MM.1S (cell line): ENCODE measurements at regions not wholly inside any gene's neighbourhood (a gene's known extent, or its start where the extent isn't known, plus 50 kb on each side); places are given as distances from the start of the nearest gene placed in this dataset.

Source experiments
- CTCF ChIP-seq: fragments of 300-600 bp; sonication (generic); IDR thresholded peaks from 2 replicates; pipeline ENCODE4 v1.5.1; 2016; ENCODE audit warnings: antibody characterized with exemption, low read length, mixed read lengths
- EZH2 ChIP-seq: fragments of 300-600 bp; sonication (generic); optimal IDR thresholded peaks from 2 replicates; pipeline ENCODE3; 2017; ENCODE audit warnings: low read depth, mild to moderate bottlenecking, antibody characterized with exemption, low read length, mixed read lengths

GRCh38 chr17:34493917-34494316 lies 85.5 kb upstream of the TMEM132E start:
- no peak for TF ChIP-seq CTCF
- TF ChIP-seq EZH2: no peak
